GM20000 (cell line): ENCODE measurements at regions not wholly inside any gene's neighbourhood (a gene's known extent, or its start where the extent isn't known, plus 50 kb on each side); places are given as distances from the start of the nearest gene placed in this dataset.

Experiments used
- DNase-seq: peaks from one replicate; pipeline ENCODE4 v3.0.0; 2012; ENCODE audit warnings: low spot score
- CTCF ChIP-seq: IDR thresholded peaks from 2 replicates; pipeline ENCODE4 v1.5.1; 2012; ENCODE audit warnings: mild to moderate bottlenecking, control low read depth; ENCODE audit errors: extremely low read depth, missing control alignments

GRCh38 chr1:75079538-75080290 lies 54.5 kb upstream of the LHX8 start:
- TF ChIP-seq CTCF, result no peak
- no peak for DNase-seq

GRCh38 chr1:75083223-75083622 lies 51.0 kb upstream of the LHX8 start:
- no peak for TF ChIP-seq CTCF
- no peak for DNase-seq

GRCh38 chr1:75083848-75084514 lies 50.2 kb upstream of the LHX8 start:
- DNase-seq, result no peak

More at GRCh38 chr1:75083848-75084514, 50.2 kb upstream of the LHX8 start:
- TF ChIP-seq CTCF, result no peak
